Esophagus squamous epithelium (tissue), 4 donors: ENCODE measurements at regions not wholly inside any gene's neighbourhood (a gene's known extent, or its start where the extent isn't known, plus 50 kb on each side); places are given as distances from the start of the nearest gene placed in this dataset.

ENCODE experiments used
- CTCF ChIP-seq, 6 experiments: fragments of 450-650 bp in 4 of 6; fragments of 200-600 bp in 2 of 6; sonication (generic) in 2 of 6; IDR thresholded peaks; one replicate each; pipeline ENCODE4 v1.5.1; 2016 to 2019; ENCODE audit warnings: antibody characterized with exemption in 6 of 6, mild to moderate bottlenecking in 4 of 6, moderate library complexity in 4 of 6
- POLR2A ChIP-seq, 4 donors: fragments of 450-650 bp; IDR thresholded peaks; one replicate each; pipeline ENCODE4 v1.6.1; 2017; ENCODE audit warnings: antibody characterized with exemption in 4 of 4, mild to moderate bottlenecking in 4 of 4, moderate library complexity in 3 of 4

DNA sequence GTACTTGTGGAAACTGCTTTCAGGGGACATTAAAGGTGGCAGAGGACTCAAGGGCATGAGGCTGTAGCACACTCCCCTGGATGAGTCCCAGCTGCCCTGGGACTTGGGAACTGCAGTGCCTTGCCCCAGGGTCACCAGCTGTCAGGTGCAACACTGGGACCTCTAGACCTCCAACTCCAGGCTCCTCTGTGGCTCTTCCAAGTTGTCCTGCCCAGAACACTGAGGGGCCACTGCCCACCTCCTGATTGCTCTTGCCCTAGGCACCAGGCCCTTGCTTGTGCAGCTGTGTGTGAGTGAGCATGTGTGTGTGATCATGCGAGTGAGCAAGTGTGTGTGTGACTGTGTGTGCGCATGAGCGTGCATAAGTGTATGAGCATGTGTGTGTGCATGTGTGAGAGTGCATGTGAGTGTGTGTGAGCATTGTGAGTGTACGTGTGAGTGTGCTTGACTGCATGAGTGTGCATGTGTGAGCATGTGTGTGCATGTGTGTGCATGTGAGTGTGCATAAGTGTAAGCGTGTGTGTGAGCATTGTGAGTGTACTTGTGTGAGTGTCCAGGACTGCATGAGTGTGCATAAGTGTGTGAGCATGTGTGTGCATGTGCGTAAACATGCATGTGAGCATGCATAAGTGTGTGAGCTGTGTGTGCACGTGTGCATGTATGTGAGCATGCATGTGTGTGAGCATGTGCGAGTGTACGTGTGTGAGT, 301.5 kb downstream of the NDUFA10 start:
- TF ChIP-seq CTCF (IDR thresholded peaks at IDR 0.05) (no peak), POLR2A (IDR thresholded peaks at IDR 0.05) (no peak)
